ENCODE measurements at regions not wholly inside any gene's neighbourhood (a gene's known extent, or its start where the extent isn't known, plus 50 kb on each side); places are given as distances from the start of the nearest gene placed in this dataset.

- Histone ChIP-seq H3K9me3 (peaks cover 0 to 6% (median 0%) of the 10 kb centered on the region in 8 donors), H3K36me3 (no peaks in the 10 kb centered on the region), H3K4me3 (no peak overlapping the region), H3K27ac (no peak overlapping the region), H3K27me3 (replicated peaks in 1 of 7) (peaks cover 0 to 64% (median 7%) of the 10 kb centered on the region in 7 donors), H3K4me1 (no peaks in the 10 kb centered on the region)
- intact Hi-C loops (cut with DNase I; ENCODE audit: low total_unique reads): no loop called here
- no peak for TF ChIP-seq POLR2A (IDR thresholded peaks at IDR 0.05)
- no peak for TF ChIP-seq CTCF (IDR thresholded peaks at IDR 0.05 in 8 of 11, conservative IDR thresholded peaks at IDR 0.05 in 3 of 11)
- no peak for TF ChIP-seq POLR2AphosphoS5 (IDR thresholded peaks at IDR 0.05)
- WGBS, 5 donors: 5 to 12% (median 7%) methylated on average over 14 of the region's 14 CpGs
- no peak for DNase-seq
These were observed 77.3 kb downstream of the UBIAD1 start for GRCh38 chr1:11350265-11350664.

GRCh38 chr1:11352058-11352715, 79.2 kb downstream of the UBIAD1 start:
- TF ChIP-seq POLR2AphosphoS5 (IDR thresholded peaks at IDR 0.05): no peak
- Histone ChIP-seq H3K4me1 (no peaks in the 10 kb centered on the region), H3K36me3 (no peaks in the 10 kb centered on the region), H3K4me3 (no peak overlapping the region), H3K27ac (no peak overlapping the region), H3K27me3 (replicated peaks in 1 of 7) (peaks cover 0 to 65% (median 20%) of the 10 kb centered on the region in 7 donors), H3K9me3 (peaks cover 0 to 6% (median 0%) of the 10 kb centered on the region in 8 donors)
- WGBS, 5 donors: 88 to 95% (median 93%) methylated on average over 12 of the region's 12 CpGs
- no peak for DNase-seq
- intact Hi-C loops (cut with DNase I; ENCODE audit: low total_unique reads): no loop called here

GRCh38 chr1:11352816-11353799, 80.1 kb downstream of the UBIAD1 start:
- no peak for DNase-seq
- peaks cover 0 to 73% (median 27%) of the 10 kb centered on the region in 7 donors for H3K27me3 ChIP-seq (replicated peaks in 1 of 7)
- intact Hi-C loops (cut with DNase I; ENCODE audit: low total_unique reads): no loop called here
- H3K36me3 ChIP-seq: no peaks in the 10 kb centered on the region
- WGBS, 5 donors: 37 to 46% (median 41%) methylated on average over 20 of the region's 20 CpGs
- no peaks in the 10 kb centered on the region for H3K4me1 ChIP-seq
- H3K9me3 ChIP-seq: peaks cover 0 to 6% (median 0%) of the 10 kb centered on the region in 8 donors
- H3K27ac ChIP-seq: no peak overlapping the region
- no peak overlapping the region for H3K4me3 ChIP-seq
- no peak for TF ChIP-seq CTCF (IDR thresholded peaks at IDR 0.05 in 8 of 11, conservative IDR thresholded peaks at IDR 0.05 in 3 of 11)

- intact Hi-C loops (cut with DNase I; ENCODE audit: low total_unique reads): no loop called here
- 53 to 73% (median 63%) methylated on average over 7 of the region's 7 CpGs for WGBS, 5 donors
- Histone ChIP-seq H3K36me3 (no peaks in the 10 kb centered on the region), H3K9me3 (no peaks in the 10 kb centered on the region), H3K4me3 (no peak overlapping the region), H3K27ac (no peak overlapping the region), H3K27me3 (replicated peaks in 1 of 7) (peaks cover 0 to 87% (median 27%) of the 10 kb centered on the region in 7 donors), H3K4me1 (no peaks in the 10 kb centered on the region)
- no peak for DNase-seq
- TF ChIP-seq POLR2AphosphoS5 (IDR thresholded peaks at IDR 0.05) (no peak), POLR2A (IDR thresholded peaks at IDR 0.05) (no peak), CTCF (IDR thresholded peaks at IDR 0.05 in 8 of 11, conservative IDR thresholded peaks at IDR 0.05 in 3 of 11) (no peak)
These were observed 82.0 kb downstream of the UBIAD1 start for GRCh38 chr1:11354893-11355553.
